Neural cell (in vitro differentiated cells): ENCODE measurements at regions not wholly inside any gene's neighbourhood (a gene's known extent, or its start where the extent isn't known, plus 50 kb on each side); places are given as distances from the start of the nearest gene placed in this dataset.

Experiments used
- H2AFZ ChIP-seq: fragments of 200-600, 300-800 bp; sonication (generic), shearing (Covaris generic); 2 replicates; pipeline ENCODE4 v1.6.0; 2014; ENCODE audit warnings: low read depth, mild to moderate bottlenecking, antibody characterized with exemption, low read length, moderate library complexity
- H3F3A ChIP-seq: fragments of 200-600 bp; shearing (Covaris generic); 2 replicates; pipeline ENCODE4 v1.6.1; 2016; ENCODE audit warnings: mild to moderate bottlenecking, moderate library complexity, mixed read lengths, antibody characterized with exemption, low read length; ENCODE audit not compliant: insufficient read depth, poor library complexity, severe bottlenecking
- H3K27ac ChIP-seq: fragments of 200-600, 300-800 bp; sonication (generic), shearing (Covaris generic); 2 replicates; pipeline ENCODE4 v1.5.1; 2014; ENCODE audit warnings: mild to moderate bottlenecking, low read length, moderate library complexity
- H3K27me3 ChIP-seq: fragments of 300-800, 200-600 bp; sonication (generic), shearing (Covaris generic); 2 replicates; pipeline ENCODE4 v1.6.0; 2014; ENCODE audit warnings: mild to moderate bottlenecking, low read depth, low read length, moderate library complexity; ENCODE audit not compliant: insufficient read depth
- H3K36me3 ChIP-seq: fragments of 300-800, 200-600 bp; sonication (generic), shearing (Covaris generic); 2 replicates; pipeline ENCODE4 v1.5.1; 2014; ENCODE audit warnings: mild to moderate bottlenecking, antibody characterized with exemption, low read length, moderate library complexity; ENCODE audit not compliant: insufficient read depth
- H3K4me2 ChIP-seq: fragments of 300-800, 200-600 bp; sonication (generic), shearing (Covaris generic); 2 replicates; pipeline ENCODE4 v1.6.0; 2014; ENCODE audit warnings: mild to moderate bottlenecking, low read length
- H3K4me3 ChIP-seq: fragments of 300-800, 200-600 bp; sonication (generic), shearing (Covaris generic); 2 replicates; pipeline ENCODE4 v1.5.1; 2014; ENCODE audit warnings: mild to moderate bottlenecking, low read length, moderate library complexity
- H3K79me2 ChIP-seq: fragments of 200-600 bp; shearing (Covaris generic); replicated peaks from 2 replicates; pipeline ENCODE4 v1.6.0; 2014; ENCODE audit warnings: mild to moderate bottlenecking, low read length, moderate library complexity; ENCODE audit not compliant: insufficient read depth
- H3K9ac ChIP-seq: fragments of 300-800, 200-600 bp; sonication (generic), shearing (Covaris generic); 2 replicates; pipeline ENCODE4 v1.6.1; 2016; ENCODE audit warnings: mild to moderate bottlenecking, low read length, mixed read lengths
- H3K9me2 ChIP-seq: fragments of 200-600 bp; shearing (Covaris generic); 2 replicates; pipeline ENCODE4 v1.6.1; 2016; ENCODE audit warnings: mild to moderate bottlenecking, low read length, mixed read lengths; ENCODE audit not compliant: insufficient read depth
- H3K9me3 ChIP-seq: fragments of 200-600, 300-800 bp; sonication (generic), shearing (Covaris generic); 2 replicates; pipeline ENCODE4 v1.6.1; 2016; ENCODE audit warnings: mild to moderate bottlenecking, mixed run types, low read length, moderate library complexity, mixed read lengths
- H4K20me1 ChIP-seq: fragments of 200-600 bp; shearing (Covaris generic); 2 replicates; pipeline ENCODE4 v1.6.1; 2016; ENCODE audit warnings: mild to moderate bottlenecking, mixed run types; ENCODE audit not compliant: insufficient read depth
- CTCF ChIP-seq: fragments of 450-650 bp; IDR thresholded peaks from 2 replicates; pipeline ENCODE4 v1.5.1; 2014; ENCODE audit warnings: antibody characterized with exemption, mild to moderate bottlenecking, moderate library complexity; ENCODE audit not compliant: poor library complexity, severe bottlenecking
- EP300 ChIP-seq: fragments of 450-650 bp; conservative IDR thresholded peaks from 2 replicates; pipeline ENCODE4 v1.6.1; 2014; ENCODE audit warnings: antibody characterized with exemption, mild to moderate bottlenecking, moderate library complexity; ENCODE audit not compliant: poor library complexity, severe bottlenecking
- EZH2 ChIP-seq: fragments of 200-600, 300-800 bp; shearing (Covaris generic), sonication (generic); IDR thresholded peaks from 2 replicates; pipeline ENCODE4 v1.6.1; 2014; ENCODE audit warnings: antibody characterized with exemption, low read length, borderline replicate concordance, mild to moderate bottlenecking; ENCODE audit not compliant: insufficient read depth, poor library complexity, severe bottlenecking
- MXI1 ChIP-seq: fragments of 450-650 bp; conservative IDR thresholded peaks from 2 replicates; pipeline ENCODE4 v1.6.1; 2014; ENCODE audit warnings: antibody characterized with exemption, mild to moderate bottlenecking; ENCODE audit not compliant: poor library complexity, severe bottlenecking
- POLR2AphosphoS5 ChIP-seq: IDR thresholded peaks from 2 replicates; pipeline ENCODE4 v1.6.1; 2012
- RAD21 ChIP-seq: fragments of 450-650 bp; conservative IDR thresholded peaks from 2 replicates; pipeline ENCODE4 v1.6.1; 2014; ENCODE audit warnings: antibody characterized with exemption, mild to moderate bottlenecking, moderate library complexity
- REST ChIP-seq: IDR thresholded peaks from 2 replicates; pipeline ENCODE4 v1.6.1; 2012; ENCODE audit warnings: borderline replicate concordance
- SMC3 ChIP-seq: fragments of 450-650 bp; conservative IDR thresholded peaks from 2 replicates; pipeline ENCODE4 v1.6.1; 2014; ENCODE audit warnings: antibody characterized with exemption, mild to moderate bottlenecking, moderate library complexity; ENCODE audit not compliant: poor library complexity
- TAF1 ChIP-seq: IDR thresholded peaks from 2 replicates; pipeline ENCODE4 v1.6.1; 2012; ENCODE audit warnings: low read depth

- no peak for TF ChIP-seq POLR2AphosphoS5
Observed at GRCh38 chr7:55657654-55658053, 85.4 kb upstream of the VOPP1 start (continued).

DNA sequence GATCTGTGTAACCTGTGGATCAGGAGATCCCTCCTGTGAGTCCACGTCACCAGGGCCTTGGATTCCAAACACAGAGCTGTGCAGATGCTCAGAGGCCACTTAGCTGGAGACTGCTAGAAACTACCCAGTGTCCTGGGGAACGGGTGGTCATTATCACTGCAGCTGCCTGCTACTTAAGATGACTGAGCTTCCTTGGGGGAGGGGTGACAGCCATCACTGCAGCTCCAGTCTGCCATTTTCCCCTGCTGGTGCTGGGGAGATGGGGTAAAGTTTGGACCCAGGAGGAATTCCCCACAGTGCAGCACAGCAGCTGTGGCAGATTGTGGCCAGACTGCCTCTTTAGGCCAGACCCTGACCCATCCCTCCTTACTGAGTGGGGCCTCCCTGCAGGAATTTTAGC is 78.8 kb upstream of the VOPP1 start:
- Histone ChIP-seq H3K9me2 (no peaks in the 10 kb centered on the region), H2AFZ (no peak overlapping the region), H3K79me2 (no peaks in the 10 kb centered on the region), H3K9ac (no peak overlapping the region), H3F3A (no peaks in the 10 kb centered on the region), H3K27me3 (no peaks in the 10 kb centered on the region), H3K9me3 (no peaks in the 10 kb centered on the region), H3K4me3 (no peak overlapping the region), H4K20me1 (no peaks in the 10 kb centered on the region), H3K4me2 (no peak overlapping the region), H3K36me3 (no peaks in the 10 kb centered on the region), H3K27ac (no peak overlapping the region)
- TF ChIP-seq MXI1 (no peak), SMC3 (no peak), RAD21 (no peak), TAF1 (no peak), POLR2AphosphoS5 (no peak), CTCF (no peak)

- H3K9me2 ChIP-seq = no peaks in the 10 kb centered on the region
- H3K79me2 ChIP-seq = no peaks in the 10 kb centered on the region
Observed at GRCh38 chr7:55649238-55649637, 76.9 kb upstream of the VOPP1 start.

More at GRCh38 chr7:55649238-55649637, 76.9 kb upstream of the VOPP1 start:
- no peaks in the 10 kb centered on the region for H4K20me1 ChIP-seq
- H3K27ac ChIP-seq = no peak overlapping the region
- H3K27me3 ChIP-seq = no peaks in the 10 kb centered on the region
- H3F3A ChIP-seq = no peaks in the 10 kb centered on the region
- H3K9me3 ChIP-seq = no peaks in the 10 kb centered on the region
- H3K9ac ChIP-seq = no peak overlapping the region
- H3K4me2 ChIP-seq = no peak overlapping the region
- TF ChIP-seq EP300 = no peak
- TF ChIP-seq RAD21 = no peak
- TF ChIP-seq POLR2AphosphoS5 = no peak
- TF ChIP-seq EZH2 = no peak
- no peak for TF ChIP-seq REST
- no peak for TF ChIP-seq SMC3
- TF ChIP-seq TAF1 = no peak
- no peak overlapping the region for H3K4me3 ChIP-seq
- no peak overlapping the region for H2AFZ ChIP-seq
- H3K36me3 ChIP-seq = no peaks in the 10 kb centered on the region
